ENCODE measurements at regions not wholly inside any gene's neighbourhood (a gene's known extent, or its start where the extent isn't known, plus 50 kb on each side); places are given as distances from the start of the nearest gene placed in this dataset.
A peak's percentile ranks its signal among the peaks of the same experiment; 100 is the strongest.
"Not testable (repeated sequence)": the region's sequence is repeated elsewhere in the genome, so short reads cannot be mapped to it uniquely, and the experiment has no call there.

DNA sequence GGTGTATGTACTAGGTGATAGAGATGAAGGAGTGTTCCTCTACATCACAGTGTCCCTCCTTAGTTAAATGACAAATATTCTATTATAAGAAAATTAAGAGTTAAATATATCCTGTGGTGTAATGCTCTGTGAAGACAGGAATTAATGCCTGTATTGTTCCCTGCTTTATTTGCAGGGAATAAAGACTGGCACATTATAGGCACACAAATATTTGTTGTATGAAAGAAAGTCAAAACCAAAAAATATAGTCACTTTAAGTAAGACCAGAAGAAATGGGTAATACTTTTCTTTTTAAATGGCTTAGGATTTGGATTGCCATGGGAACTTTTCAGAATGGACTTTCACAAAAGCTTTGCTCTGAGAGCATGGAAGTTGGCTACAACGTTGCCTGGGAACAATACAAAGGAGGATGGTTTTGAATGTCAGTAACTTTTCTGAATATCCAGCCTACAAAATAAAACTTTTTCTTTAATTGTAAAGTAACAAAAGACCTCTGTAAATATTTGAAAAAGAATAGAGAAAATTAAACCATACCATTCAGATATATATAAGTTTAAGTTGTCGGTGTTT, 158.0 kb upstream of the P2RY1 start:
- DNase-seq (ENCODE audit: low spot score) (no peak), ATAC-seq (no peak)
- no peaks in the 10 kb centered on the region for H3K36me3 Mint-ChIP-seq
- no peak overlapping the region for H3K27ac Mint-ChIP-seq
- peaks cover 0 to 4% of the 10 kb centered on the region in 2 donors for H3K4me1 Mint-ChIP-seq (ENCODE audit: low read depth in 2 of 2)
- H3K27me3 Mint-ChIP-seq, result peaks cover 7 to 8% of the 10 kb centered on the region in 2 donors
- peaks cover 8% of the 10 kb centered on the region for H3K9me3 Mint-ChIP-seq
- H3K4me3 Mint-ChIP-seq, result no peak overlapping the region

DNA sequence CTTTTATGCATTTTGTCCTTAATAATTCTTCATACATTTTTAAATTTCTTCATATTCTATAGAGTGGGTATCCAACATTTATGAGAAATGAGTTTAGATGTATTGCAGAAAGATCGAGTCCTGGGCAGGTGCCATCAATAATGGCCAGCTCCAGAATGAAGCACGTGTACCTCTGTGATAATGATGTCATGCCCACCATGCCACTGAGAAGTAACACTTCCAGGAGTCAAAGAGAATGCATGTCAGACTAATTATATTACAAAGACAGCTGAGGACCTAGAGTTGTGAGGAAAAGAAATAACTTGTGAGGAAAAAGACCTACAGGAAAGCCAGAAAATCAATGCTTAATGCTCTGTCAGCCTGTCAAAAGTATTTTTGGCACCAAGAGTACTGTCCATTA, 157.4 kb upstream of the P2RY1 start:
- no peaks in the 10 kb centered on the region for H3K36me3 Mint-ChIP-seq
- DNase-seq (ENCODE audit: low spot score) (no peak), ATAC-seq (no peak)
- H3K4me1 Mint-ChIP-seq (ENCODE audit: low read depth in 2 of 2), result no peaks in the 10 kb centered on the region
- peaks cover 8% of the 10 kb centered on the region for H3K9me3 Mint-ChIP-seq
- H3K27ac Mint-ChIP-seq, result no peak overlapping the region
- peaks cover 7% of the 10 kb centered on the region in 2 donors for H3K27me3 Mint-ChIP-seq
- H3K4me3 Mint-ChIP-seq, result no peak overlapping the region

DNA sequence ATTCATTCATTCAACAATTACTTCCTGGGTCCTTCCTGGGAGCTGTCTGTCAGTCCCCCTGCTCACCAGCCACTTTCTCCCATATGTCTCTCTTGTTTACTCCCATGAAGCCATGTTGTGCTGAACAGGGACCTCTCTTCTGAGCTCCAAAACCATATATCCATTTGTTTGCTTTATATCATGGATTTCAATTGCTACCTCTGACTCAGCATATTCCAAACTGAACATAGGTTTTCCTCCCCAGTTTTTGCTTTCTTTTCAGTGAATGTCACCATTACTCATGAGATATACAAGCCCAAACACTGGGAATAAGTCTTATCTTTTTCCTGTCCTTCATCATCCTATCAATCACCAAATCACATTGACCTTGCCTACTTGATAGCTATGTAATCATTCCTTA, 152.5 kb upstream of the P2RY1 start:
- ATAC-seq (no peak), DNase-seq (ENCODE audit: low spot score) (no peak)
- peaks cover 8% of the 10 kb centered on the region for H3K9me3 Mint-ChIP-seq
- no peaks in the 10 kb centered on the region for H3K36me3 Mint-ChIP-seq
- H3K4me3 Mint-ChIP-seq, result no peak overlapping the region
- no peak overlapping the region for H3K27ac Mint-ChIP-seq
- peaks cover 7% of the 10 kb centered on the region in 2 donors for H3K27me3 Mint-ChIP-seq
- H3K4me1 Mint-ChIP-seq (ENCODE audit: low read depth in 2 of 2), result no peaks in the 10 kb centered on the region

DNA sequence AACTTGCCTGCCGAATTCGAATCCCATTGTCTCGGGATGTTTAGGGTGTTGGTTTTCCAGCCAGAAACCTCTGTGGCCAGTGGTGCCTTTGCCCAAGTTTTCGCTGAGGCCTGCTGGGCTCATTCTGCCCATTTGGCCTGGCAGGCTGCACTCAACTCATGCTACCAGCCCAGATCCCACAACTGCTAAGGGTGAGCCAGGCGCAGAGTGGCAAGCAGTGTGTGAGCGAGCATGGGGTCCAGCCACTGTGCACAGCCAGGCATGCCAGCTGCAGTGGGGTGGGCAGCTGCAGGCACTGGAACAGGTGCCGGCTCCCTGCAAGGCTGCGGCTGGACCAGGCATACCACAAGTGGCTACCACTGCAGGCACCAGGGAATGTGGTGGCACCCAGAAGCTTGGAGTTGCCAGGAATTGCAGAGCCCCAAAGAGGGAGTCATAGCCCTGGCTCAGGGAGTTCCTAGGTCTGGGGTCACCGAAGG, 151.4 kb upstream of the P2RY1 start:
- DNase-seq (ENCODE audit: low spot score) (no peak), ATAC-seq (no peak)
- H3K27me3 Mint-ChIP-seq, result peaks cover 7% of the 10 kb centered on the region in 2 donors
- no peaks in the 10 kb centered on the region for H3K36me3 Mint-ChIP-seq
- H3K4me3 Mint-ChIP-seq, result no peak overlapping the region
- H3K9me3 Mint-ChIP-seq, result peaks cover 8% of the 10 kb centered on the region
- no peak overlapping the region for H3K27ac Mint-ChIP-seq
- H3K4me1 Mint-ChIP-seq (ENCODE audit: low read depth in 2 of 2), result no peaks in the 10 kb centered on the region

DNA sequence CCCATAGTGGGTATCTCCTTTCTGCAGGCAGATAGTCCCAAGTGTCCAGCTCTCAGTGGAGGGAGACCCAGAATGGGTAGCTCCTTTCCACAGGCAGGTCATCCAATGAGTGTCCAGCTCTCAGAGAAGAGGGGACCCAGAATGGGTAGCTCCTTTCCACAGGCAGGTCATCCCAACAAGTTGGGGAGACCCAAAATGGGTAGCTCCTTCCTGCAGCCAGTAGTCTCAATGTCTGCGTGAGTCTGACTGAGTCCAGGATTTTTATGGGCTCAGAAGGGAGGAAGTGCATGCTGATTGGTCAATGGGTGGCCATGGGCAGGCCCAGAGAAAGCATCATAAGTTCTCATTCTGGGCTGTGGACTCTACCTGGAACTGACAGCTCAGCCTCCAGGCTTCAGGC, 150.7 kb upstream of the P2RY1 start:
- peaks cover 7% of the 10 kb centered on the region in 2 donors for H3K27me3 Mint-ChIP-seq
- no peak overlapping the region for H3K4me3 Mint-ChIP-seq
- H3K27ac Mint-ChIP-seq, result no peak overlapping the region
- no peaks in the 10 kb centered on the region for H3K4me1 Mint-ChIP-seq (ENCODE audit: low read depth in 2 of 2)
- peaks cover 8% of the 10 kb centered on the region for H3K9me3 Mint-ChIP-seq
- ATAC-seq (peak in 1 of 2 donors; percentile 6), DNase-seq (ENCODE audit: low spot score) (no peak)
- no peaks in the 10 kb centered on the region for H3K36me3 Mint-ChIP-seq

DNA sequence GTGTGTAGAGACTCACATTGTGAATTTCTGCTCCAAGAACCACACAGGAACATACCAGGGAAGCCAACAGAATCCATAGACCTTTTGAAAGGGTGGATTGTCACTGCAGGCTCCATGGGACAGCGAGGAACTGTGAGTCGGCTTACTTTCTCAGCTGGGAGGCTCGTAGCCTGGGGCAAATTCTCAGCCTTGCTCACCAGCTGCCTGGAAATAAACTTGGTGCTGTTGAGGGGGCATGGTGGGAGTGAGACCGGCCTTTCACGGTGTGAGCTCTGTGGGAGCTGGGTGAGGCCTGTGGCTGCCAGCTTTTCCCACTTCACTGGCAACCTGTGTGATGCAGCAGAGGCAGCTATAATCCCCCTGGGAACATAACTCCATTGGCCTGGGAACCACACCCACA, 146.6 kb upstream of the P2RY1 start:
- ATAC-seq (no peak), DNase-seq (ENCODE audit: low spot score) (no peak)
- H3K27me3 Mint-ChIP-seq, result no peaks in the 10 kb centered on the region
- H3K27ac Mint-ChIP-seq, result no peak overlapping the region
- H3K4me3 Mint-ChIP-seq, result no peak overlapping the region
- H3K36me3 Mint-ChIP-seq, result no peaks in the 10 kb centered on the region
- peaks cover 9% of the 10 kb centered on the region for H3K9me3 Mint-ChIP-seq
- no peaks in the 10 kb centered on the region for H3K4me1 Mint-ChIP-seq (ENCODE audit: low read depth in 2 of 2)

DNA sequence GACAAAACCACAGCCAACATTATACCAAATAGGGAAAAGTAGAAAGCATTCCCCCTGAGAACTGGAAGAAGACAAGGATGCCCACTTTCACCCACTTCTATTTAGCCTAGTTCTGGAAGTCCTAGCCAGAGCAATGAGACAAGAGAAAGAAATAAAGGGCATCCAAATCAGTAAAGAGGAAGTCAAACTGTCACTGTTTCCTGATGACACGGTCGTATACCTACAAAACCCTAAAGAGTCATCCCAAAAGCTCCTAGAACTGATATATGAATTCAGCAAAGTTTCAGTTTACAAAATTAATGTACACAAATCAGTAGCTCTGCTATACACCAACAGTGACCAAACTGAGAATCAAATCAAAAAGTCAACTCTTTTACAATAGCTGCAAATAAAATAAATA, 142.6 kb upstream of the P2RY1 start:
- DNase-seq (ENCODE audit: low spot score); H3K36me3 Mint-ChIP-seq; ATAC-seq; H3K27me3 Mint-ChIP-seq; H3K27ac Mint-ChIP-seq; H3K9me3 Mint-ChIP-seq; H3K4me1 Mint-ChIP-seq (ENCODE audit: low read depth in 2 of 2); H3K4me3 Mint-ChIP-seq: not testable (repeated sequence)

DNA sequence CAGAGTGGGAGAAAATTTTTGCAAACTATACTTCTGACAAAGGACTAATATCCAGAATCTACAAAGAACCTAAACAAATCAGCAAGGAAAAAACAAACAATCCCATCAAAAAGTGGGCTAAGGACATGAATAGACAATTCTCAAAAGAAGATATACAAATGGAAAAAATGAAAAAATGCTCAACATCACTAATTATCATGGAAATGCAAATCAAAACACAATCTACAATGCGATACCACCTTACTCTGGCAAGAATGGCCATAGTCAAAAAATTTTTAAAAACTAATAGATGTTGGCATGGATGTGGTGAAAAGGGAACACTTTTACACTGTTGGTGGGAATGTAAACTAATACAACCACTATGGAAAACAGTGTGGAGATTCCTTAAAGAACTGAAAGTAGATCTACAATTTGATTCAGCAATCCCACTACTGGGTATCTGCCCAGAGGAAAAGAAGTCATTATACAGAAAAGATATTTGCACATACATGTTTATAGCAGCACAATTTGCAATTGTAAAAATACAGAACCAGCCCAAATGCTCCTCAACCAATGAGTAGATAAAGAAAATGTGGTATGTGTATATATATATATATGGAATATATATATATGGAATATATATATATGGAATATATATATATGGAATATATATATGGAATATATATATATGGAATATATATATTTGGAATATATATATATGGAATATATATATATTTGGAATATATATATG, 141.2 kb upstream of the P2RY1 start:
- H3K9me3 Mint-ChIP-seq; H3K27me3 Mint-ChIP-seq; H3K36me3 Mint-ChIP-seq; H3K4me1 Mint-ChIP-seq (ENCODE audit: low read depth in 2 of 2); H3K27ac Mint-ChIP-seq; ATAC-seq; H3K4me3 Mint-ChIP-seq; DNase-seq (ENCODE audit: low spot score): not testable (repeated sequence)

DNA sequence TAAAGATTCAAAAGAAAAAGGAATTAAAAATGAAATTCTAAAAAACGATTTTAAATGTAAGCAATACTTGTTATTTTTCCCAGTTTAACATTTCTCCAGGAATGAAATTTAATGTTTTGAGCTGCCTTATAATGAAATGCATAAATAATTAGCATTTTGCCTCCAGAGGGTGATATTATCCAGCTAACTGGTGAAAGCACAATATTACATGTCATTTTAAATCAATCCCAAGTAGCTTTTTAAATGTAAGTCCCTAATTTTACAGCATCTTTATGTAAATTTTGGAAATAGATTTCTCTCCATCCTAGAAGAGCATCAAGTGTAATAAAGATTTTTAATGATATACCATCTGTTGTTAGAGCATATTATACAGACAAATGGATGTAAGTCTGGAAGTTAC, 139.1 kb upstream of the P2RY1 start:
- no peak for ATAC-seq
- H3K4me1 Mint-ChIP-seq (ENCODE audit: low read depth in 2 of 2), result no peaks in the 10 kb centered on the region
- no peak overlapping the region for H3K27ac Mint-ChIP-seq
- peaks cover 6% of the 10 kb centered on the region for H3K9me3 Mint-ChIP-seq
- DNase-seq (ENCODE audit: low spot score), result no peak
- no peak overlapping the region for H3K4me3 Mint-ChIP-seq
- H3K27me3 Mint-ChIP-seq, result no peaks in the 10 kb centered on the region
- H3K36me3 Mint-ChIP-seq, result no peaks in the 10 kb centered on the region

DNA sequence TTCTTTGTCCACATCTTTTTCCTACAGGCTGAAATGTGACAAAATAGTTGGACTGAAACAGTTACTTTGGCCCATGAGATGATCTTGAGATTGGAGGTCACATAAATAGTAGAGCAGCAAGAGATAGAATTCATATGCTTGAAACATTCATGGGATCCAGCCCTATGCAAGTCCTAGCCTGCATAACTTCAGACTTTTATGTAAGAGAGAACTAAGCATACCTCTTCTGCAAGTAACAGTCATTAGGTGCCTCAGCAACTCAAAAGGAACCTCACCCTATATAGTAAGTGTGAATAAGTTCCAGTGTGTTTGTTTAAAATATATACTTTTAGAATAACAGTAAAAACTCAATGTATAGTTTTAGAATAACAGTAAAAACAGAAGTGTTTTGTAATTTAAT, 138.0 kb upstream of the P2RY1 start:
- Mint-ChIP-seq H3K4me3 (no peak overlapping the region), H3K4me1 (ENCODE audit: low read depth in 2 of 2) (no peaks in the 10 kb centered on the region), H3K27ac (no peak overlapping the region), H3K27me3 (no peaks in the 10 kb centered on the region), H3K9me3 (no peaks in the 10 kb centered on the region), H3K36me3 (no peaks in the 10 kb centered on the region)
- DNase-seq (ENCODE audit: low spot score) (no peak), ATAC-seq (no peak)

DNA sequence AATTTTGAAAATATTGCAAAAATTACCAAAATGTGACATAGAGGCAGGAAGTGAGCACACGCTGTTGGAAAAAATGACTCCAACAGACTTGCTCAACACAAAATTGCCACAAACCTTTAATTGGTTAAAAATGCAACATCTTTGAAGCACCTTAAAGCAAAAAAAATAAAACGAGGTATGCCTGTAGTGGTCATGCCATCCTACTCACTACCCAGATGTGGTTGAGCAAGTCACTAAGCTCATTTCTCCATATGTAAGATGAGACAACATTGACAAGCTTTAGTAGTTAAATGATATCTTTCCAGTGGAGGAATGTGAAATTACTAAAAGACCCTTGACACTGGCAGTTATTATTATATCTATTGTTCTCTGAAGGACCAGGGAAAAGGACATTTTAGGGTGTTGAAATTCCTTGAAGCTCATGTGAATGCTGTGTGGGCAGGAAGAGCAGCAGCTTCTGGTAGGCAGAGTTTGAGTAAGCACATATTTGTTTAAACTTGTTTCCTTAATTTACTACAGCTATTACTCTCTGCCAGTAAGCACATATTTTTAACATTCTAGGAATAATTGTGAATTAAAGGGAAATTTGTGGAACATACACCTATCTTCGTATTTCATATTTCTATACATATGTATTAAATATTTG, 131.6 kb upstream of the P2RY1 start:
- H3K36me3 Mint-ChIP-seq, result no peaks in the 10 kb centered on the region
- no peak for DNase-seq (ENCODE audit: low spot score)
- ATAC-seq, result no peak
- no peak overlapping the region for H3K27ac Mint-ChIP-seq
- H3K9me3 Mint-ChIP-seq, result no peaks in the 10 kb centered on the region
- no peak overlapping the region for H3K4me3 Mint-ChIP-seq
- H3K27me3 Mint-ChIP-seq, result no peaks in the 10 kb centered on the region
- H3K4me1 Mint-ChIP-seq (ENCODE audit: low read depth in 2 of 2), result no peaks in the 10 kb centered on the region

DNA sequence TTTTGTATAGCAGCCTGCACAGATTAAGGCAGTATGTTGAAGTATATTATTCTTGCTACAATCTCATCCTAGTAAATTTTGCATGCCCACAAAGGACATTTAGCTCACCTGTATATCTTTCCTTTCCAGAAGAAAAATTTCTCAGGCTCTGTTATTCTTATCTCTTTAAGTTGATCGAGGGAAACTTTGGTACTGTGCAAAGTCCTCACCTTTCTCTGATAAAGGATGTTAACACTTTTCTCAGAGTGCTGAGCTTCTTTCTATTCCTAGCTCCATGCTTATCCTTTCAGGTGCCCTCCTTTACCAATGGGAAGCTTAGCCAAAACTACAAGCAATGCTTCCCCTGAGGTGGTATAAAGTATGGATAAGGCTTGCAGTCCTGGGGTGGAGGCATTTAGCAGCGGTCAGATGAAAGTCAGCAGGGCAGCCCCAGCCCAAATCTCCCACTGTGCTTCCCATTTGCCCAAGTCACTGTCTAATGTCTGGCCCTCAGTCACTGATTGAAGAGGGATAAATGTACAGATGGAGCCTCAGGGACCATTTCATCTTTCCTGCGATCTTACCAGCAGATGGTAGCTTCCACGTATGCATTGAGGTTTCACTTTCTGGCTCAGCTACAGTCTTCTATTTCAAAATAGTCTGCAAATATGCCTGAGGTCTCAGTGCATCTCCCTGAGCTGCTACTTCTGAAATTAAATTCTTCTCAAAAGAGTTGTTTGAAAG, 127.8 kb upstream of the P2RY1 start:
- Mint-ChIP-seq H3K4me1 (ENCODE audit: low read depth in 2 of 2) (no peaks in the 10 kb centered on the region), H3K4me3 (no peak overlapping the region), H3K27me3 (no peaks in the 10 kb centered on the region), H3K27ac (no peak overlapping the region), H3K9me3 (no peaks in the 10 kb centered on the region), H3K36me3 (no peaks in the 10 kb centered on the region)
- DNase-seq (ENCODE audit: low spot score), result no peak
- no peak for ATAC-seq

DNA sequence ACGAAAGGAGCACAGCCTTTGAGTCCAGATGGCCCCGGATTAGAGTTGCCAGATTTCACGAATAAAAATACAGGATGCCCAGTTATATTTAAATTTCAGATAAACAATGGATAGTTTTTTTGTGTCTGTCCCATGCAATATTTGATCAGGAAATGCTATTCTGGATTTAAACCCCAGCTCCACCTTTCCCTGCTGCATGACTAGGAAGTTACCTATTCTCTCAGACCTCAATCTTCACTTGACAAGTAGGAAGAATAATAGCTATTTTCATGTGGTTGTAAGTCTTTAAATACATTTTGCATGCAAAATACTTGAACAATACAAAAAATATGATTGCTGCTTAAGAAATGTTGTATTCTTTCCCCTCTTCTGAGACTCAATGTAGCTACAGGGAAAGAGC, 125.3 kb upstream of the P2RY1 start:
- H3K4me3 Mint-ChIP-seq, result no peak overlapping the region
- H3K27ac Mint-ChIP-seq, result no peak overlapping the region
- no peak for ATAC-seq
- no peak for DNase-seq (ENCODE audit: low spot score)
- no peaks in the 10 kb centered on the region for H3K4me1 Mint-ChIP-seq (ENCODE audit: low read depth in 2 of 2)
- no peaks in the 10 kb centered on the region for H3K27me3 Mint-ChIP-seq
- no peaks in the 10 kb centered on the region for H3K9me3 Mint-ChIP-seq
- H3K36me3 Mint-ChIP-seq, result no peaks in the 10 kb centered on the region

DNA sequence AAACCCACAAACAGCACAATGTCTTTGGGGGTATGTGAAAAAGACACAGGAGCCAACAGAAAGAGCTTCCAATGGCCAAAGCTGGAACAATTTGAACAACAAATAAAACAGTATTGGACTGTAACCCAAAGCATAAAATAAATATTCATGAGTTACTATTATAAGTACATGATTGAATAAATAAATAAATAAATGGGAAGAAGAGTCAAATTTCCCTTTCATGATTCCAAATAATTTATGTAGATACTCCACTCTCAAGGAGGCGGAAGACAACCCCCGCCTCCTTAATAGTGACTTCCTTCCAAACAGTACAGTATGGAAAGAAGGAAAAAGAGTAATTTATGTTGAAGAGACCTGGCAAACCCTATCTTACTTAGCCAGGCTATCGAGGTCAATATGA, 124.4 kb upstream of the P2RY1 start:
- Mint-ChIP-seq H3K27ac (no peak overlapping the region), H3K4me1 (ENCODE audit: low read depth in 2 of 2) (no peaks in the 10 kb centered on the region), H3K4me3 (no peak overlapping the region), H3K36me3 (no peaks in the 10 kb centered on the region), H3K27me3 (no peaks in the 10 kb centered on the region), H3K9me3 (no peaks in the 10 kb centered on the region)
- DNase-seq (ENCODE audit: low spot score) (no peak), ATAC-seq (no peak)
